ENCODE measurements at regions not wholly inside any gene's neighbourhood (a gene's known extent, or its start where the extent isn't known, plus 50 kb on each side); places are given as distances from the start of the nearest gene placed in this dataset.

GRCh38 chr11:15602047-15602446 lies 487.3 kb downstream of the INSC start:
- Mint-ChIP-seq H3K27me3 (no peaks in the 10 kb centered on the region), H3K4me1 (no peaks in the 10 kb centered on the region), H3K4me3 (no peak overlapping the region), H3K36me3 (no peaks in the 10 kb centered on the region), H3K9me3 (no peaks in the 10 kb centered on the region), H3K27ac (no peak overlapping the region)
- POLR2A ChIA-PET: no interaction called here
- no peak for ATAC-seq (ENCODE audit: low read depth)
- DNase-seq: no peak

DNA sequence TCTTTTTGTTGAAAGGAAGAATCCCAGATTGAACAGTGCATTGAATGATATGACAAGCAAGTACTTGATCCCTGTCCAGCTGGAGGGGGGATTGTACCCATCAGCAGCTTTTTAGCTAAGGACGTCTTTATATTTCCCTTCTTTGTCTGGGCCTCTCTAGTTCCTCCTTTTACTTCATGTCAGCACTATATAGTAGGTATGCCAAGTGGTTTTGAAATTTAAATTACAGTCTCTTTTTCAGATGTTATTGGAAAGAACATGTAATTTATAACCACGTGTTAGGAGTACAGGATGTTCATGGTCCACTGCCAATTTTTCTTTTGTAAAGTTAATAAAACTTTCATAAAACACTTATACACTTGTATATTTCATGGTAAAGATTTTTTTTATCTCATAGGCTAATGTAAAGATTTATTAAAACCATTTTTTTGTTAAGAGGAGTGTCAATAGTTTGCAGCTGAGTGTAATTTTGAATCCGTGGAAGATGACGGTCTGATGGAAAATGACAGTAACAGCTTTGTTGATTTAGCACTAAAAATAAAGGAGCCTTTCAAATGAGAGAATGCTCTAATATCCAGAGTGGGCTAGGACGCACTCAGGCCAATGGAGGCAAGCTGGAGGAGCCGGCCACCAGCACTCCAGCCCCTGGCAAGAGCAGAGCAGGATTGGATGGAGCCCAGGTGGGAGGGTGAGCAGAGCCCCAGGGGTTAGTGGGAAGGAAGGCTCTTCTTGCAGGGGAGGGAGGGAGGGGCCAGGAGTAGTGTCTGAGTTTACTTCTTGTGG lies 488.3 kb downstream of the INSC start:
- POLR2A ChIA-PET: no interaction called here
- H3K9me3 Mint-ChIP-seq: no peaks in the 10 kb centered on the region
- no peak overlapping the region for H3K27ac Mint-ChIP-seq
- ATAC-seq (ENCODE audit: low read depth) (no peak), DNase-seq (no peak)
- no peaks in the 10 kb centered on the region for H3K4me1 Mint-ChIP-seq
- no peaks in the 10 kb centered on the region for H3K27me3 Mint-ChIP-seq
- H3K36me3 Mint-ChIP-seq: no peaks in the 10 kb centered on the region
- no peak overlapping the region for H3K4me3 Mint-ChIP-seq

DNA sequence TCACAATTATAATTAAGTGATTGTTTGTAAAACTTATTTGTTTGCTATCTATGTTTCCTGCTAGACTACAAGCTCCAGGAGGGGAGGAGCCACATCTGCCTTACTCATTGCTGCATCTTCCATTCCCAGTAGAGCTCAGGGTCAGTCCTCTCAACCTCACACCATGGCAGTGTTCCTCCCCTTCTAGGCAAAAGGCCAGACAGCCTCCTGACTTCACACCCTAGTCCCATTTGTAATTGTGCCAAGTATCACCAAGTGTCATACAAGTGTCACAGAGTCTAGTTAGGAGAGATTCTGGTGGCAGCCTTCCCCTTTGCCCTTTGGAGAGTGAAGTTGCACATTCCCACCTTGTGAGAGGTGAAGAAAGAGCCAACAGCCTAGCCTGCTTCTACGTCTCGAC lies 490.4 kb downstream of the INSC start:
- POLR2A ChIA-PET: no interaction called here
- H3K9me3 Mint-ChIP-seq: no peaks in the 10 kb centered on the region
- H3K36me3 Mint-ChIP-seq: no peaks in the 10 kb centered on the region
- H3K4me1 Mint-ChIP-seq: no peaks in the 10 kb centered on the region
- no peak for ATAC-seq (ENCODE audit: low read depth)
- H3K27ac Mint-ChIP-seq: no peak overlapping the region
- H3K27me3 Mint-ChIP-seq: peaks cover 2% of the 10 kb centered on the region
- DNase-seq: no peak
- no peak overlapping the region for H3K4me3 Mint-ChIP-seq

- POLR2A ChIA-PET: no interaction called here
- H3K27me3 Mint-ChIP-seq: peaks cover 6% of the 10 kb centered on the region
- no peak for ATAC-seq (ENCODE audit: low read depth)
- H3K4me3 Mint-ChIP-seq: no peak overlapping the region
- DNase-seq: no peak
- H3K4me1 Mint-ChIP-seq: no peaks in the 10 kb centered on the region
- no peaks in the 10 kb centered on the region for H3K9me3 Mint-ChIP-seq
- H3K27ac Mint-ChIP-seq: no peak overlapping the region
- no peaks in the 10 kb centered on the region for H3K36me3 Mint-ChIP-seq
Observed at GRCh38 chr11:15607361-15608036, 492.8 kb downstream of the INSC start.

DNA sequence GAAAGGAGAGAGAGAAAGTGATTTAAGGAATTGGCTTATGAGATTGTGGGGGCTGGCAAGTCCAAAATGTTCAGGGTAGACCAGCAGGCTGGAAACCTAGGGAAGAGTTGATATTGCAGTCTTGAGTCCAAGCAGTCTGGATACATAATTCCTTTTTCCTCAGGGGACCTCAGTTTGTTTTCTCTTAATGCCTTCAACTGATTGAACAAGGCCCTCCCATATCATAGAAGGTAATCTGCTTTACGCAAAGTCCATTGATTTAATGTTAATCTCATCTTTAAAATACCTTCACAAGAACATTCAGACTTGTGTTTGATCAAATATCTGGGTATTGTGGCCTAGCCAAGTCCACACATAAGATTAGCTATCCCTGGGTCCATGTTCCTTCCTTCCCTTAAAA lies 494.7 kb downstream of the INSC start:
- no peak for DNase-seq
- Mint-ChIP-seq H3K27me3 (peaks cover 9% of the 10 kb centered on the region), H3K4me1 (no peaks in the 10 kb centered on the region), H3K27ac (no peak overlapping the region), H3K36me3 (no peaks in the 10 kb centered on the region), H3K4me3 (no peak overlapping the region), H3K9me3 (no peaks in the 10 kb centered on the region)
- ATAC-seq (ENCODE audit: low read depth): no peak
- POLR2A ChIA-PET: no interaction called here

GRCh38 chr11:15610881-15611280 lies 496.2 kb downstream of the INSC start:
- Mint-ChIP-seq H3K27ac (no peak overlapping the region), H3K27me3 (peaks cover 9% of the 10 kb centered on the region), H3K36me3 (no peaks in the 10 kb centered on the region), H3K4me3 (no peak overlapping the region), H3K9me3 (no peaks in the 10 kb centered on the region), H3K4me1 (no peaks in the 10 kb centered on the region)
- POLR2A ChIA-PET: no interaction called here
- ATAC-seq (ENCODE audit: low read depth): no peak
- no peak for DNase-seq

DNA sequence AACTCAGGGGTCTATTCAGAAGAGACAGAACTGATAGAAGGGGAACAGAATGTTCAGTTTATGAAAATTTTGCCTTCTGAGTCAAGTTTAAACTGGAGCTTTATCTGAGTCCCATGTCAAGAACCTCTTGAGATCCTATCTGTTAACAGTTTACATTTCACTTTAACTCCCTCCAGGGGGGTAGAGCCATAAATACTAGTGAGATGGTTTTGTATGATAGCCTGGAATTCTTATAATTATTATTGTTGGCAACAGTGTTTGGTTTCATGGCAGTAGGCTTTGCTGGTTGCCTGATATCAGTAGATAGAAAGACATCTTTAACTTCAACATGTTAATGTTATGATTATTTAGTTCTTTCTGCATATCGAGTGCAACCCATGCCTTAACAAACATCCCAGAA lies 498.5 kb downstream of the INSC start:
- H3K4me1 Mint-ChIP-seq: no peaks in the 10 kb centered on the region
- no peak overlapping the region for H3K27ac Mint-ChIP-seq
- no peak overlapping the region for H3K4me3 Mint-ChIP-seq
- POLR2A ChIA-PET: no interaction called here
- H3K9me3 Mint-ChIP-seq: no peaks in the 10 kb centered on the region
- peaks cover 9% of the 10 kb centered on the region for H3K27me3 Mint-ChIP-seq
- ATAC-seq (ENCODE audit: low read depth) (no peak), DNase-seq (no peak)
- no peaks in the 10 kb centered on the region for H3K36me3 Mint-ChIP-seq

DNA sequence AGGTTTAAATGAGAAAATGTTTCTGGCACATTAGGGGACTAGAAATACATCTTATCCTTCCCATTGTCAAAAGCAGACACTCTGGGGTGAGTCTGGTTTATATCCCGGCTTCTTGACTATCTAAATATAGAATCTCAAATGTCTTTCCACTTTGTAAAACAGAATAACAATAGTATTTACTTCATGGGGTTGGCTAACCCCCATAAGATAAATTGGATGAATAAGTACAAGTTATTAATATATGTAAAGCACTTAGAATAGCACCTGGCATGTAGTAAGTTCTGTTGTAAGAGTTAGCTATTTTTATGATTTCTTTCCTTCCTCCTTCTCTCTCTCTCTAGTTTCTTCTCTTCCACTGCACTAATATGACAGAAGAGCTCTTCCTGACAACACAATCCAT lies 499.1 kb downstream of the INSC start:
- DNase-seq (no peak), ATAC-seq (ENCODE audit: low read depth) (no peak)
- H3K9me3 Mint-ChIP-seq: no peaks in the 10 kb centered on the region
- H3K4me1 Mint-ChIP-seq: no peaks in the 10 kb centered on the region
- no peaks in the 10 kb centered on the region for H3K36me3 Mint-ChIP-seq
- H3K4me3 Mint-ChIP-seq: no peak overlapping the region
- no peak overlapping the region for H3K27ac Mint-ChIP-seq
- POLR2A ChIA-PET: no interaction called here
- peaks cover 9% of the 10 kb centered on the region for H3K27me3 Mint-ChIP-seq

GRCh38 chr11:15615398-15616096 lies 500.8 kb downstream of the INSC start:
- Mint-ChIP-seq H3K36me3 (no peaks in the 10 kb centered on the region), H3K9me3 (no peaks in the 10 kb centered on the region), H3K27ac (no peak overlapping the region), H3K4me1 (no peaks in the 10 kb centered on the region), H3K27me3 (peaks cover 6% of the 10 kb centered on the region), H3K4me3 (no peak overlapping the region)
- DNase-seq (no peak), ATAC-seq (ENCODE audit: low read depth) (no peak)
- POLR2A ChIA-PET: no interaction called here

DNA sequence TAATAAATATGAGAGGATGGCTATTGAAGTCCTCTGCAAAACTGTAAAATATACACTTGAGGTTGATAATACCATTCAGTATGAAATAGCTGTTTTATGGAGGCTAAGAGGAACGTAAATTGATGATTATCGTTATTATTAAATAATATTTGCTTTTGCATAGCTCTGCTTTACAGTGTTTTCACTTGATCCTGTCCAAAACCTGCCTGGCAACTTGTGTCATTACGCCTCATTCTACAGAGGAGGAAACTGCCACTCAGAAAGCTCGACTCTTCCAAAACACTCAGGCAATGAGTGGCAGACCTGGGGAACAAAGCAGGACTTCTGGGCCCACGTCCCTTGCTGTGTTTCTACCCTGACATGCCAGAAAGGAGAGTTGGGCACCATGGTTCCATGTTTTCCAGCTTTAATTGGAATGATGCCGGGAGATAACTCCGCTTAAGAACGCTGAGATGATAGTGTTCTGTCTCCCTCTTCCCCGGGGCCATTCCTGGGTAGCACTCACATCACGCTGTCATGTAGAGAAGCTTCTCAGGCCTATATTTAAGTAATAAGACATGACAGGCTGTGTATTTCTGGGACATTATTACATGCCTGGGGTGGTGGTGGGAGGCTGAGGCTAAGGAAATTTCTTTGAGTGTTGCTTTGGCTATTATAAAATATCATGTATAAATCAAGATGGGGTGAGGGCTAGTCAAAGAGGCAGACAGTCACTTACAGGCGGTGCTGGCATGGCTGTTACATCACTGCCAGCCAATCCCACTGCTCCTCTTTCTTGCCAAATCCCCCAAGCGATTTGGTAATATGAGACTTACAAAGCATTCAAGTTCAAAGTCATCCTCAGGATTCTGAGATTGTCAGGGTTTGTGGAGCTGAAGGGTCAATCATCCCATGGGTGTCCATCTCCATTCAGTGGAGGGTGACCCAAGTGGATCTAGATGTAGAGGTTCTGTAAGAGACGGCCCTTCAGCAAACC lies 501.7 kb downstream of the INSC start:
- no peak overlapping the region for H3K4me3 Mint-ChIP-seq
- H3K27me3 Mint-ChIP-seq: peaks cover 6% of the 10 kb centered on the region
- no peaks in the 10 kb centered on the region for H3K9me3 Mint-ChIP-seq
- POLR2A ChIA-PET: no interaction called here
- DNase-seq: no peak
- H3K36me3 Mint-ChIP-seq: no peaks in the 10 kb centered on the region
- no peak overlapping the region for H3K27ac Mint-ChIP-seq
- H3K4me1 Mint-ChIP-seq: no peaks in the 10 kb centered on the region
- no peak for ATAC-seq (ENCODE audit: low read depth)

DNA sequence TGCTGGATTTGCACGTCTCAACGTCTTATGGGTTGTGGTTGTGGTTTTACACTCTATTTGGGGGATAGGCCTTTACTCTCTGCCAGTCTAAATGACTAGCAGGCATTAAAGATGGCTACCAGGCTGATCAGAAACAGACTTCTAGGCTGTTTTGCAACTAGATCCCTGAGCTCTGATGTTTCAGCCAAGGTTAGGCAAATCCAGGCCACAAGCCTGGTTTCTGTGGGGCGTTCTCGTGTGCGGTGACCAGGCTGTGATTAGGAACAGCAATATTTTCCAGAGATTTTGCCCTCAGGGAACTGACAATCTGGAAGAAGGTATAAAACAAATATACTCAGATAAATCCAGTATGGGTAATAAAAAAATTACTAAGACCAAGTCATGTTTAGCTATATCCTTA lies 502.4 kb downstream of the INSC start:
- no peak for ATAC-seq (ENCODE audit: low read depth)
- Mint-ChIP-seq H3K4me1 (no peaks in the 10 kb centered on the region), H3K27me3 (peaks cover 3% of the 10 kb centered on the region), H3K4me3 (no peak overlapping the region), H3K9me3 (no peaks in the 10 kb centered on the region), H3K36me3 (no peaks in the 10 kb centered on the region), H3K27ac (no peak overlapping the region)
- DNase-seq: no peak
- POLR2A ChIA-PET: no interaction called here

GRCh38 chr11:15618583-15619032 lies 503.9 kb downstream of the INSC start:
- DNase-seq (no peak), ATAC-seq (ENCODE audit: low read depth) (no peak)
- Mint-ChIP-seq H3K4me3 (no peak overlapping the region), H3K4me1 (no peaks in the 10 kb centered on the region), H3K27ac (no peak overlapping the region), H3K27me3 (no peaks in the 10 kb centered on the region), H3K36me3 (no peaks in the 10 kb centered on the region), H3K9me3 (no peaks in the 10 kb centered on the region)
- POLR2A ChIA-PET: no interaction called here

- ATAC-seq (ENCODE audit: low read depth) (no peak), DNase-seq (no peak)
- POLR2A ChIA-PET: no interaction called here
- Mint-ChIP-seq H3K27me3 (no peaks in the 10 kb centered on the region), H3K27ac (no peak overlapping the region), H3K4me3 (no peak overlapping the region), H3K9me3 (no peaks in the 10 kb centered on the region), H3K36me3 (no peaks in the 10 kb centered on the region), H3K4me1 (no peaks in the 10 kb centered on the region)
Observed at GRCh38 chr11:15621565-15621964, 506.8 kb downstream of the INSC start.

Measured in activated naive CD8-positive, alpha-beta T cell treated with anti-CD3 and anti-CD28 coated beads, Interleukin-2, amount 10 ng/mL, durations not matched to agents 7 days and 5 days (primary cell).